Neural cell (in vitro differentiated cells): ENCODE measurements at regions not wholly inside any gene's neighbourhood (a gene's known extent, or its start where the extent isn't known, plus 50 kb on each side); places are given as distances from the start of the nearest gene placed in this dataset.

ENCODE experiments used
- H2AFZ ChIP-seq: fragments of 200-600, 300-800 bp; sonication (generic), shearing (Covaris generic); 2 replicates; pipeline ENCODE4 v1.6.0; 2014; ENCODE audit warnings: low read depth, mild to moderate bottlenecking, antibody characterized with exemption, low read length, moderate library complexity
- H3F3A ChIP-seq: fragments of 200-600 bp; shearing (Covaris generic); 2 replicates; pipeline ENCODE4 v1.6.1; 2016; ENCODE audit warnings: mild to moderate bottlenecking, moderate library complexity, mixed read lengths, antibody characterized with exemption, low read length; ENCODE audit not compliant: insufficient read depth, poor library complexity, severe bottlenecking
- H3K27ac ChIP-seq: fragments of 200-600, 300-800 bp; sonication (generic), shearing (Covaris generic); 2 replicates; pipeline ENCODE4 v1.5.1; 2014; ENCODE audit warnings: mild to moderate bottlenecking, low read length, moderate library complexity
- H3K27me3 ChIP-seq: fragments of 300-800, 200-600 bp; sonication (generic), shearing (Covaris generic); 2 replicates; pipeline ENCODE4 v1.6.0; 2014; ENCODE audit warnings: mild to moderate bottlenecking, low read depth, low read length, moderate library complexity; ENCODE audit not compliant: insufficient read depth
- H3K36me3 ChIP-seq: fragments of 300-800, 200-600 bp; sonication (generic), shearing (Covaris generic); 2 replicates; pipeline ENCODE4 v1.5.1; 2014; ENCODE audit warnings: mild to moderate bottlenecking, antibody characterized with exemption, low read length, moderate library complexity; ENCODE audit not compliant: insufficient read depth
- H3K4me2 ChIP-seq: fragments of 300-800, 200-600 bp; sonication (generic), shearing (Covaris generic); 2 replicates; pipeline ENCODE4 v1.6.0; 2014; ENCODE audit warnings: mild to moderate bottlenecking, low read length
- H3K4me3 ChIP-seq: fragments of 300-800, 200-600 bp; sonication (generic), shearing (Covaris generic); 2 replicates; pipeline ENCODE4 v1.5.1; 2014; ENCODE audit warnings: mild to moderate bottlenecking, low read length, moderate library complexity
- H3K79me2 ChIP-seq: fragments of 200-600 bp; shearing (Covaris generic); replicated peaks from 2 replicates; pipeline ENCODE4 v1.6.0; 2014; ENCODE audit warnings: mild to moderate bottlenecking, low read length, moderate library complexity; ENCODE audit not compliant: insufficient read depth
- H3K9ac ChIP-seq: fragments of 300-800, 200-600 bp; sonication (generic), shearing (Covaris generic); 2 replicates; pipeline ENCODE4 v1.6.1; 2016; ENCODE audit warnings: mild to moderate bottlenecking, low read length, mixed read lengths
- H3K9me2 ChIP-seq: fragments of 200-600 bp; shearing (Covaris generic); 2 replicates; pipeline ENCODE4 v1.6.1; 2016; ENCODE audit warnings: mild to moderate bottlenecking, low read length, mixed read lengths; ENCODE audit not compliant: insufficient read depth
- H3K9me3 ChIP-seq: fragments of 200-600, 300-800 bp; sonication (generic), shearing (Covaris generic); 2 replicates; pipeline ENCODE4 v1.6.1; 2016; ENCODE audit warnings: mild to moderate bottlenecking, mixed run types, low read length, moderate library complexity, mixed read lengths
- H4K20me1 ChIP-seq: fragments of 200-600 bp; shearing (Covaris generic); 2 replicates; pipeline ENCODE4 v1.6.1; 2016; ENCODE audit warnings: mild to moderate bottlenecking, mixed run types; ENCODE audit not compliant: insufficient read depth
- CTCF ChIP-seq: fragments of 450-650 bp; IDR thresholded peaks from 2 replicates; pipeline ENCODE4 v1.5.1; 2014; ENCODE audit warnings: antibody characterized with exemption, mild to moderate bottlenecking, moderate library complexity; ENCODE audit not compliant: poor library complexity, severe bottlenecking
- EP300 ChIP-seq: fragments of 450-650 bp; conservative IDR thresholded peaks from 2 replicates; pipeline ENCODE4 v1.6.1; 2014; ENCODE audit warnings: antibody characterized with exemption, mild to moderate bottlenecking, moderate library complexity; ENCODE audit not compliant: poor library complexity, severe bottlenecking
- EZH2 ChIP-seq: fragments of 200-600, 300-800 bp; shearing (Covaris generic), sonication (generic); IDR thresholded peaks from 2 replicates; pipeline ENCODE4 v1.6.1; 2014; ENCODE audit warnings: antibody characterized with exemption, low read length, borderline replicate concordance, mild to moderate bottlenecking; ENCODE audit not compliant: insufficient read depth, poor library complexity, severe bottlenecking
- MXI1 ChIP-seq: fragments of 450-650 bp; conservative IDR thresholded peaks from 2 replicates; pipeline ENCODE4 v1.6.1; 2014; ENCODE audit warnings: antibody characterized with exemption, mild to moderate bottlenecking; ENCODE audit not compliant: poor library complexity, severe bottlenecking
- POLR2AphosphoS5 ChIP-seq: IDR thresholded peaks from 2 replicates; pipeline ENCODE4 v1.6.1; 2012
- RAD21 ChIP-seq: fragments of 450-650 bp; conservative IDR thresholded peaks from 2 replicates; pipeline ENCODE4 v1.6.1; 2014; ENCODE audit warnings: antibody characterized with exemption, mild to moderate bottlenecking, moderate library complexity
- SMC3 ChIP-seq: fragments of 450-650 bp; conservative IDR thresholded peaks from 2 replicates; pipeline ENCODE4 v1.6.1; 2014; ENCODE audit warnings: antibody characterized with exemption, mild to moderate bottlenecking, moderate library complexity; ENCODE audit not compliant: poor library complexity
- TAF1 ChIP-seq: IDR thresholded peaks from 2 replicates; pipeline ENCODE4 v1.6.1; 2012; ENCODE audit warnings: low read depth
- TF ChIP-seq, protein P1 (sequence below): IDR thresholded peaks from 2 replicates; pipeline ENCODE4 v1.6.1; 2012; ENCODE audit warnings: borderline replicate concordance

DNA sequence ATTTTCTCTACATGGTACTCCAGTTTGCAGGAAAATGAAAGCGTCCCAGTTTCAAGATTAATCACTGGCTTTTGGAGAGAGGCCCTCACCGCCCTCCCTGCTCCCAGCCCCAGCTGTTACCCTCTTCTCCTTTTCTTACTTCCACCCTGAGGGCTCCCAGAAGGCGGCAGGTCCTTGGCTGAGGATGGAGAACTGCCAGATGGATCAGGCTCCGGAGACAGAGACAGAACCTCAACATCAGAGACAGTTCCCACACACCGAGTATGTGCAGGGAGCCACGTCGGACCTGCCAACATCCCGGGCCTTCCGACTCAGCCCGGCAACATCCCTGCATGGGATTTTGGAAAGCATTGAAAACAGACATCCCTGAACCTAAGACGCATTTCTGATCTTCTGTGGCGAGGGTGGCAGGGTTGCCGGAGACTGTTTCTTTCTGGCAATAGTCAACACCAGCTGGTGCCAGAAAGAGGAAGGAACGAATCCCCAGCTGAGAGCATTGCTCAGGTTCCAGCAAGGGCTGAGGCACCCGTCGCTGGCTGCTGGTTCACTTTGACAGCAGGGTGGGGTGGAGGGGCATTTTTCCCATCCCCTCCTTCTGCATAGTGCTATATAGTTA lies 467.1 kb downstream of the MIAT start:
- Histone ChIP-seq H3K9me3 (no peaks in the 10 kb centered on the region), H3K27ac (no peak overlapping the region), H3F3A (no peaks in the 10 kb centered on the region), H3K4me3 (no peak overlapping the region), H3K4me2 (no peak overlapping the region), H4K20me1 (no peaks in the 10 kb centered on the region), H3K9ac (no peak overlapping the region), H3K79me2 (no peaks in the 10 kb centered on the region), H3K27me3 (no peaks in the 10 kb centered on the region), H3K36me3 (no peaks in the 10 kb centered on the region), H2AFZ (no peak overlapping the region), H3K9me2 (no peaks in the 10 kb centered on the region)
- TF ChIP-seq TAF1: no peak
- no peak for TF ChIP-seq POLR2AphosphoS5
- TF ChIP-seq SMC3: no peak
- TF ChIP-seq EZH2: no peak
- no peak for TF ChIP-seq RAD21
- TF ChIP-seq CTCF: no peak
- TF ChIP-seq EP300: no peak
- TF ChIP-seq MXI1: no peak
- TF ChIP-seq, protein P1, sequence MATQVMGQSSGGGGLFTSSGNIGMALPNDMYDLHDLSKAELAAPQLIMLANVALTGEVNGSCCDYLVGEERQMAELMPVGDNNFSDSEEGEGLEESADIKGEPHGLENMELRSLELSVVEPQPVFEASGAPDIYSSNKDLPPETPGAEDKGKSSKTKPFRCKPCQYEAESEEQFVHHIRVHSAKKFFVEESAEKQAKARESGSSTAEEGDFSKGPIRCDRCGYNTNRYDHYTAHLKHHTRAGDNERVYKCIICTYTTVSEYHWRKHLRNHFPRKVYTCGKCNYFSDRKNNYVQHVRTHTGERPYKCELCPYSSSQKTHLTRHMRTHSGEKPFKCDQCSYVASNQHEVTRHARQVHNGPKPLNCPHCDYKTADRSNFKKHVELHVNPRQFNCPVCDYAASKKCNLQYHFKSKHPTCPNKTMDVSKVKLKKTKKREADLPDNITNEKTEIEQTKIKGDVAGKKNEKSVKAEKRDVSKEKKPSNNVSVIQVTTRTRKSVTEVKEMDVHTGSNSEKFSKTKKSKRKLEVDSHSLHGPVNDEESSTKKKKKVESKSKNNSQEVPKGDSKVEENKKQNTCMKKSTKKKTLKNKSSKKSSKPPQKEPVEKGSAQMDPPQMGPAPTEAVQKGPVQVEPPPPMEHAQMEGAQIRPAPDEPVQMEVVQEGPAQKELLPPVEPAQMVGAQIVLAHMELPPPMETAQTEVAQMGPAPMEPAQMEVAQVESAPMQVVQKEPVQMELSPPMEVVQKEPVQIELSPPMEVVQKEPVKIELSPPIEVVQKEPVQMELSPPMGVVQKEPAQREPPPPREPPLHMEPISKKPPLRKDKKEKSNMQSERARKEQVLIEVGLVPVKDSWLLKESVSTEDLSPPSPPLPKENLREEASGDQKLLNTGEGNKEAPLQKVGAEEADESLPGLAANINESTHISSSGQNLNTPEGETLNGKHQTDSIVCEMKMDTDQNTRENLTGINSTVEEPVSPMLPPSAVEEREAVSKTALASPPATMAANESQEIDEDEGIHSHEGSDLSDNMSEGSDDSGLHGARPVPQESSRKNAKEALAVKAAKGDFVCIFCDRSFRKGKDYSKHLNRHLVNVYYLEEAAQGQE: no peak

DNA sequence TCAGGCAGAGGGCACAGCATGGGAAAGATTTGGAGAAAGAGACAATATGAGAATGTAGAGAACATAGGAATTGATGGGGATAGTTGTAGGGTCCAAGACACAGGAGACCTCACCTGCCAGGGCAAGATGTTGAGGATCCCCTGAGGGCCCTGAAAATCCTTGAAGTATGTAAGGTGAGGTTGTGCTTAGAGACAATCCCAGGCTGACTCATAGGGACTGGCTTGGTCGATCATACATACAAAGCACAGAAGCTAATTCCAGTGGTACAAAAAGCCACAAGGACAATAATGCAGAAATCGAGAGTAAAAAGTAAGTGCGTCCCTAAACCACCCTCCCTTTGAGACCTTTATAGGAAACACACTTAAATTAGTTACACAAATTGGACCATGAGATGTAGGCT lies 468.2 kb downstream of the MIAT start:
- Histone ChIP-seq H3K27me3 (no peaks in the 10 kb centered on the region), H3K9me2 (no peaks in the 10 kb centered on the region), H3K27ac (no peak overlapping the region), H3K4me3 (no peak overlapping the region), H3K4me2 (no peak overlapping the region), H3K9me3 (no peaks in the 10 kb centered on the region), H3F3A (no peaks in the 10 kb centered on the region), H4K20me1 (no peaks in the 10 kb centered on the region), H3K79me2 (no peaks in the 10 kb centered on the region), H3K9ac (no peak overlapping the region), H3K36me3 (no peaks in the 10 kb centered on the region), H2AFZ (no peak overlapping the region)
- TF ChIP-seq, protein P1: no peak
- no peak for TF ChIP-seq TAF1
- TF ChIP-seq POLR2AphosphoS5: no peak
- TF ChIP-seq CTCF: no peak
- TF ChIP-seq RAD21: no peak
- no peak for TF ChIP-seq EZH2
- TF ChIP-seq EP300: no peak
- no peak for TF ChIP-seq SMC3
- TF ChIP-seq MXI1: no peak
